T-helper 2 cell treated with Interferon-gamma antibody and Interleukin-4, amounts not matched to agents 5 μg/mL and 100 μg/mL, for 36 hours (primary cell): ENCODE measurements at regions not wholly inside any gene's neighbourhood (a gene's known extent, or its start where the extent isn't known, plus 50 kb on each side); places are given as distances from the start of the nearest gene placed in this dataset.

ENCODE experiments used
- DNase-seq: peaks from one replicate; pipeline ENCODE4 v3.0.0; 2021; ENCODE audit warnings: low spot score
- H3K27ac Mint-ChIP-seq: one replicate; pipeline ENCODE4 v1.8.0; 2021; ENCODE audit warnings: mild to moderate bottlenecking, mixed read lengths
- H3K27me3 Mint-ChIP-seq: one replicate; pipeline ENCODE4 v1.8.0; 2021; ENCODE audit warnings: low read depth, mixed read lengths
- H3K36me3 Mint-ChIP-seq: one replicate; pipeline ENCODE4 v1.8.0; 2021; ENCODE audit warnings: low read depth, mixed read lengths
- H3K4me1 Mint-ChIP-seq: one replicate; pipeline ENCODE4 v1.8.0; 2021; ENCODE audit warnings: low read depth, mixed read lengths
- H3K4me3 Mint-ChIP-seq: one replicate; pipeline ENCODE4 v1.8.0; 2022; ENCODE audit warnings: mild to moderate bottlenecking, moderate library complexity, mixed read lengths
- H3K9me3 Mint-ChIP-seq: one replicate; pipeline ENCODE4 v1.8.0; 2021; ENCODE audit warnings: mixed read lengths

DNA sequence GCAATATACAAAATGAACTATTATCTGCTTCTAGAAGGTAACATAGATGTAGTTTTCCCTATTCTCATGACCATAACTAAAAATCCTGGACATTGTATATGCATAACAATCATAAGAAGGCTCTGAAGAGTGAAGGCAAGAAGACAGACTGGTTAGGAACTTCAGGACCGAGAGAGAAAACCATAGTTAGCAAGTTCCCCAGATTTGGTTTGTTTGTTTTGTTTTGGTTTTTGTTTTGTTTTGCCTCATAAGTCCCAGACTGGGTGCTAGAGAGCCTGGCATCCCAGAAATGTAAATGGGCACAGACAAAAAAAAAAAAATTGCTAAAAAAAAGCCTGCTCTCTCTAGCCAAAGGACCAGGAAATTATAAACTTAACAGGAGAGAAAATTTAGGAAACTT lies 192.2 kb upstream of the FBXO11 start:
- no peaks in the 10 kb centered on the region for H3K4me1 Mint-ChIP-seq
- peaks cover 42% of the 10 kb centered on the region for H3K27me3 Mint-ChIP-seq
- no peaks in the 10 kb centered on the region for H3K36me3 Mint-ChIP-seq
- peaks cover 6% of the 10 kb centered on the region for H3K9me3 Mint-ChIP-seq
- H3K27ac Mint-ChIP-seq: no peak overlapping the region
- DNase-seq: no peak
- no peak overlapping the region for H3K4me3 Mint-ChIP-seq

GRCh38 chr2:48104418-48104817 lies 198.1 kb upstream of the FBXO11 start:
- H3K36me3 Mint-ChIP-seq: no peaks in the 10 kb centered on the region
- DNase-seq: no peak
- H3K4me3 Mint-ChIP-seq: no peak overlapping the region
- peaks cover 4% of the 10 kb centered on the region for H3K9me3 Mint-ChIP-seq
- H3K4me1 Mint-ChIP-seq: peaks cover 9% of the 10 kb centered on the region
- peaks cover 24% of the 10 kb centered on the region for H3K27me3 Mint-ChIP-seq
- no peak overlapping the region for H3K27ac Mint-ChIP-seq

GRCh38 chr2:48105848-48106247 lies 199.6 kb upstream of the FBXO11 start:
- no peaks in the 10 kb centered on the region for H3K36me3 Mint-ChIP-seq
- H3K27me3 Mint-ChIP-seq: peaks cover 16% of the 10 kb centered on the region
- peaks cover 9% of the 10 kb centered on the region for H3K4me1 Mint-ChIP-seq
- H3K4me3 Mint-ChIP-seq: no peak overlapping the region
- no peaks in the 10 kb centered on the region for H3K9me3 Mint-ChIP-seq
- no peak overlapping the region for H3K27ac Mint-ChIP-seq
- no peak for DNase-seq

DNA sequence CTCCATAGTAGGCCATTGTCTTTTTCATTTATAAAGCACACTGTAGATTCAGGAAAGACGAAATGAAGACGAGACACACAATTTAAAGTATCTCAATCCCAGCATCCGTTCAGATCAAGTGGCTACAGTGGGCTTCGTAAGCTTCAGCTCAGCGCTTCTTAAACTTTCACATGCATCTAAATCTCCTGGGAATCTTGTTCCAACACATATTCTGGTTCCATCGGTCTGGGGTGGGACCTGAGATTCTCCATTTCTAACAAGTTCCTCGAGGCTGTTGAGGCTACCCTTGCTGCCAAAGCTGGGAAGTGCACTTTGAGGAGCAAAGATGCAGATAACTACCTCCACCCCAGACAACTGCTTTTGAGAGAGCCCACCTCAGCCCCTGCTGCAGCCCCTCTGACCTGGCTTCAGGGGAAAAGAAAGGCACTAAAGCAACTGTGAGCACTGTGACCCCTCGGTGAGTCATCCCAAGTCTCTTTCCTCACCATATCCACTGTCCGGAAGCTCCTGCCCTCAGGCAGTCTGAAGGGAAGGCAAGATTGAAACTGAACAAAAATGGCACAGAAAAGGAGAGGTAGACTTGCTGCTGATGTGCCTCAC lies 201.1 kb upstream of the FBXO11 start:
- H3K27ac Mint-ChIP-seq: no peak overlapping the region
- no peak overlapping the region for H3K4me3 Mint-ChIP-seq
- peaks cover 6% of the 10 kb centered on the region for H3K27me3 Mint-ChIP-seq
- no peaks in the 10 kb centered on the region for H3K36me3 Mint-ChIP-seq
- no peaks in the 10 kb centered on the region for H3K9me3 Mint-ChIP-seq
- peaks cover 14% of the 10 kb centered on the region for H3K4me1 Mint-ChIP-seq
- DNase-seq: no peak

DNA sequence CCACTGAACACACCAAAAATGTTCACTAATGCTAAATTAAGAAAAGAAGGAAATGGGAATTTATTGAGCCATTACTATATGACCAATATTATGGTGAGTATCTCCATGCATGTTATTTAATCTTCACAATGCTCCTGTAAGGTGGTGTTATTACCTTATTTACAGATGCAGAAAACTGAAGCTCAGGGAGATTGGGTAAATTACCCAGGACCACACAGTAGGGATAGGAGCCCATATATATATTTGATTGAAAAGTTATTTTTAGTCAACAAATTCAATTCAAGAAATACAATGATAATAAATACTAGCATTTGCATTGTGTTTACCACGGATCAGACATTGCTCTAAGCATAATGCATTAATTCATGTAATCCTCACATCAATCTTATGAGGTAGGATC lies 202.2 kb upstream of the FBXO11 start:
- Mint-ChIP-seq H3K36me3 (no peaks in the 10 kb centered on the region), H3K27me3 (peaks cover 3% of the 10 kb centered on the region), H3K4me3 (no peak overlapping the region), H3K9me3 (no peaks in the 10 kb centered on the region), H3K4me1 (peaks cover 19% of the 10 kb centered on the region), H3K27ac (no peak overlapping the region)
- no peak for DNase-seq

GRCh38 chr2:48109491-48110204 lies 203.3 kb upstream of the FBXO11 start:
- no peak for DNase-seq
- H3K27ac Mint-ChIP-seq: no peak overlapping the region
- H3K36me3 Mint-ChIP-seq: no peaks in the 10 kb centered on the region
- H3K9me3 Mint-ChIP-seq: no peaks in the 10 kb centered on the region
- H3K4me3 Mint-ChIP-seq: no peak overlapping the region
- peaks cover 25% of the 10 kb centered on the region for H3K4me1 Mint-ChIP-seq
- H3K27me3 Mint-ChIP-seq: no peaks in the 10 kb centered on the region

GRCh38 chr2:48110492-48110891 lies 204.0 kb upstream of the FOXN2 start:
- DNase-seq: no peak
- H3K4me3 Mint-ChIP-seq: peak overlapping the region; percentile 88
- H3K4me1 Mint-ChIP-seq: peaks cover 27% of the 10 kb centered on the region
- no peaks in the 10 kb centered on the region for H3K9me3 Mint-ChIP-seq
- no peak overlapping the region for H3K27ac Mint-ChIP-seq
- H3K36me3 Mint-ChIP-seq: no peaks in the 10 kb centered on the region
- H3K27me3 Mint-ChIP-seq: no peaks in the 10 kb centered on the region

DNA sequence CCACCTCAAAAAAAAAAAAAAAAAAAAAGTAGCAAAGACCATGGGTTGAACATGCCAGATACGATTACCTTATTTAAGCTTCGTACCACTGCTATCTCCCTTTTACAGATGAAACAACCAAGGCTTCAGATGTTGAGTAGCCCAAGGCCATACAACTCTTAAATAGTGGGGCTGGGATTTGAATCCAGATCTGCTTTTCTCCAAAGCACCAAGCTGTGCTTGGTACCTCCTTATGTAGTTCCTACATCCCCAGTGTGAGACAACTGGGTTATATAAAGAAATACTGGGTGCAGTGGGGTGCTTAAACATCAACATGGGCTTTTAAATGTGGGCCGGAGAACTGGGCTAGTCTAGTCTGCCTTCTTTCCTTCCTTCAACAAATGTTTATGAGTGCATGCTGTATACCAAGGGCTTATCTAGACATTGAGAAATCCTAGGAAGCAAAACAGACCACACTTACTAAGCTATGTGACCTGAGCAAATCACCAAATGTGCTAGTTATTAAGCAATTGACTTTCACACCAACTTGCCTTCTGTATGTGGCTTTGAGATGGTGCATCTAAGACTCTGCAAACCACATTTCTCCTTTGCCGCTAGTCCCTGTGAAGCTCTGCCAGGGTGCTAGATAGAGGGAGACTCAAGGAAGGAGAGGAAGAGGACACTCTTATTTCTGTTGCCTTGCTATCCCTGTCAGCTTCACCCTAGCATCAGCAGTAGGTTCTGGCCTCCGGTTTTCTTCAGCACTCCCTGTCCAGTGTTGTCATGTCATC lies 201.4 kb upstream of the FOXN2 start:
- no peaks in the 10 kb centered on the region for H3K36me3 Mint-ChIP-seq
- no peaks in the 10 kb centered on the region for H3K27me3 Mint-ChIP-seq
- no peaks in the 10 kb centered on the region for H3K9me3 Mint-ChIP-seq
- peaks cover 18% of the 10 kb centered on the region for H3K4me1 Mint-ChIP-seq
- H3K4me3 Mint-ChIP-seq: no peak overlapping the region
- no peak for DNase-seq
- no peak overlapping the region for H3K27ac Mint-ChIP-seq

- peaks cover under 1% of the 10 kb centered on the region for H3K27me3 Mint-ChIP-seq
These were observed 200.7 kb upstream of the FOXN2 start for GRCh38 chr2:48113767-48114166.

DNA sequence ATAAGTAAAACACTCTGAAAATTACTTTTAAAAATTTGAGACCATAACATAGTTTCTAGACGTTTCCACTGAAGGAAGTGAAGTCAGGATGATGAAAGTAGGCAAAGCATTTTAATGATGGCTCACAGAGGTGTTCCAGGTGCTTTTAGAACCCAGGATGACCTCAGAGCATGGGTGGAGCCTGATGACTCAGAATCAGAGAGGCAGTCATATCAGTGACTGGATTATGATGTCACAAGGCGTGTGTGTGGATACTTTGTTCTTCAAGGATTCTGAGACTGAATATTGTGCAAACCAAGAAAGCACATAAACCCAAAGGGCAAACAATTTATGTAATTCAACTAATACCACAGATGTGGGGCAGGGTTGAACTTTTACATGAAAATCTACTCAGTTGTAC lies 200.2 kb upstream of the FOXN2 start:
- DNase-seq: peak; percentile 52
- peaks cover 3% of the 10 kb centered on the region for H3K27me3 Mint-ChIP-seq
- H3K36me3 Mint-ChIP-seq: no peaks in the 10 kb centered on the region
- H3K27ac Mint-ChIP-seq: no peak overlapping the region
- H3K4me1 Mint-ChIP-seq: peaks cover 18% of the 10 kb centered on the region
- no peak overlapping the region for H3K4me3 Mint-ChIP-seq
- no peaks in the 10 kb centered on the region for H3K9me3 Mint-ChIP-seq

More at GRCh38 chr2:48113767-48114166, 200.7 kb upstream of the FOXN2 start:
- no peak for DNase-seq
- H3K9me3 Mint-ChIP-seq: no peaks in the 10 kb centered on the region
- H3K36me3 Mint-ChIP-seq: no peaks in the 10 kb centered on the region
- H3K27ac Mint-ChIP-seq: no peak overlapping the region
- no peak overlapping the region for H3K4me3 Mint-ChIP-seq
- peaks cover 18% of the 10 kb centered on the region for H3K4me1 Mint-ChIP-seq

- Mint-ChIP-seq H3K4me3 (no peak overlapping the region), H3K4me1 (peaks cover 27% of the 10 kb centered on the region), H3K27ac (no peak overlapping the region), H3K9me3 (no peaks in the 10 kb centered on the region), H3K36me3 (no peaks in the 10 kb centered on the region), H3K27me3 (peaks cover 3% of the 10 kb centered on the region)
- no peak for DNase-seq
These were observed 198.0 kb upstream of the FOXN2 start for GRCh38 chr2:48116497-48116896.

- H3K9me3 Mint-ChIP-seq: no peaks in the 10 kb centered on the region
- H3K4me1 Mint-ChIP-seq: peaks cover 29% of the 10 kb centered on the region
- DNase-seq: no peak
- no peak overlapping the region for H3K27ac Mint-ChIP-seq
- H3K4me3 Mint-ChIP-seq: no peak overlapping the region
- peaks cover 3% of the 10 kb centered on the region for H3K27me3 Mint-ChIP-seq
- H3K36me3 Mint-ChIP-seq: no peaks in the 10 kb centered on the region
These were observed 195.6 kb upstream of the FOXN2 start for GRCh38 chr2:48118895-48119294.

DNA sequence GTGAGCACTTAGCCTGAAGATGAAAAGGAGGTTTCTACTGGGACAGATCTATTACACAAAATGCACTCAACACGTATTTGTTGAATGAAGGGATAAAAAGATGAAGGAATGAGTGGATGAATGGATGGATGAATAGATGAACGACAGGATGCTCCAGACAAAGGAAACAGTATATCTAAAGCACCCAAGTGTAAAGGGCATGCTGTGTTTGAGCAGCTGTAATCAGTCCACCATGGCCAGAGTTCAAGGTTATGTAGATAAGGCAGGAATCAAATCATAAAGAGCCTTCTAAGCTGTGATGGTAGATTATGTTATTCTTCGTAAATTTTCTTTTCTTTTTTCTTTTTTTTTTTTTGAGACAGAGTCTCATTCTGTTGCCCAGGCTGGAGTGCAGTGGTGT lies 194.4 kb upstream of the FOXN2 start:
- Mint-ChIP-seq H3K27ac (peak overlapping the region; percentile 3), H3K9me3 (no peaks in the 10 kb centered on the region), H3K27me3 (peaks cover 3% of the 10 kb centered on the region), H3K4me3 (no peak overlapping the region), H3K36me3 (no peaks in the 10 kb centered on the region), H3K4me1 (peaks cover 25% of the 10 kb centered on the region)
- no peak for DNase-seq

- H3K4me3 Mint-ChIP-seq: no peak overlapping the region
- peaks cover 3% of the 10 kb centered on the region for H3K27me3 Mint-ChIP-seq
- H3K9me3 Mint-ChIP-seq: no peaks in the 10 kb centered on the region
- H3K4me1 Mint-ChIP-seq: peaks cover 25% of the 10 kb centered on the region
- H3K36me3 Mint-ChIP-seq: no peaks in the 10 kb centered on the region
- DNase-seq: no peak
- peak overlapping the region; percentile 11 for H3K27ac Mint-ChIP-seq
These were observed 193.7 kb upstream of the FOXN2 start for GRCh38 chr2:48120759-48121242.
